GM12878 (cell line): ENCODE measurements at regions not wholly inside any gene's neighbourhood (a gene's known extent, or its start where the extent isn't known, plus 50 kb on each side); places are given as distances from the start of the nearest gene placed in this dataset.

Experiments used
- ATAC-seq: fragments of 200-7000 bp; cut with Tn5 transposase; 3 replicates; pipeline ENCODE4 v1.9.1; 2020; ENCODE audit warnings: mild to moderate bottlenecking, moderate library complexity
- BruUV-seq: library from RNA; stranded (reverse); fragments of 400-500 nt; replicated peaks from 2 replicates; lab custom pipeline; 2021; lab: Mats Ljungman, UMichigan
- CTCF ChIA-PET: fragments of 300-600 bp; sonication (Branson Sonifier 250); formaldehyde crosslinking; extraction: SDS; loops from one replicate; lab custom pipeline; 2021; ENCODE audit warnings: inconsistent platforms; lab: Yijun Ruan, JAX
- POLR2A ChIA-PET: fragments of 350-600 bp; formaldehyde crosslinking; extraction: SDS; loops from one replicate; lab custom pipeline; 2021; ENCODE audit warnings: inconsistent platforms; lab: Charles Lee
- RAD21 ChIA-PET: fragments of 300-600 bp; sonication (Branson Sonifier 250); formaldehyde crosslinking; loops from one replicate; lab custom pipeline; 2023; ENCODE audit warnings: antibody characterized with exemption; ENCODE audit not compliant: unreplicated experiment; lab: Charles Lee
- SMC1A ChIA-PET: fragments of 300-600 bp; sonication (Branson Sonifier 250); formaldehyde crosslinking; loops from one replicate; lab custom pipeline; 2023; ENCODE audit not compliant: unreplicated experiment, uncharacterized antibody; lab: Charles Lee
- DNase-seq: peaks from one replicate; pipeline ENCODE4 v3.0.0-alpha.2; 2011; ENCODE audit warnings: low read depth, low spot score
- FAIRE-seq: peaks from 3 replicates; lab custom pipeline; 2011; peaks lifted over from hg19 to GRCh38; lab: Jason Lieb, UNC
- H2AFZ ChIP-seq: 2 replicates; pipeline ENCODE4 v1.6.0; 2011; ENCODE audit warnings: low read depth, low read length, control low read depth; ENCODE audit not compliant: control insufficient read depth
- H3K27ac ChIP-seq: 2 replicates; pipeline ENCODE4 v1.5.1; 2011; ENCODE audit warnings: control low read depth; ENCODE audit not compliant: control insufficient read depth, insufficient read depth
- H3K27me3 ChIP-seq, 2 experiments: replicated peaks in 1 of 2; 2 replicates each; pipeline versions ENCODE4 v1.6.0 to v1.6.1; 2011; ENCODE audit warnings: low read length in 1 of 2; ENCODE audit not compliant: control insufficient read depth in 2 of 2, insufficient read depth in 2 of 2
- H3K36me3 ChIP-seq, 2 experiments: 2 replicates each; pipeline ENCODE4 v1.5.1; 2011; ENCODE audit warnings: low read length in 1 of 2; ENCODE audit not compliant: control insufficient read depth in 2 of 2, insufficient read depth in 2 of 2
- H3K4me1 ChIP-seq: 2 replicates; pipeline ENCODE4 v1.6.1; 2011; ENCODE audit warnings: mild to moderate bottlenecking, low read length, moderate library complexity, mixed read lengths; ENCODE audit not compliant: control insufficient read depth, insufficient read depth
- H3K4me2 ChIP-seq: 2 replicates; pipeline ENCODE4 v1.6.0; 2011; ENCODE audit warnings: control low read depth; ENCODE audit not compliant: control insufficient read depth, insufficient read depth
- H3K4me3 ChIP-seq: fragments of 200-600 bp; sonication (generic); 2 replicates; pipeline ENCODE4 v1.5.1; 2016
- H3K79me2 ChIP-seq: 2 replicates; pipeline ENCODE4 v1.6.0; 2011; ENCODE audit warnings: low read length; ENCODE audit not compliant: control insufficient read depth, insufficient read depth
- H3K9ac ChIP-seq: 2 replicates; pipeline ENCODE4 v1.8.0; 2011; ENCODE audit warnings: low read length, control low read depth, mixed read lengths; ENCODE audit not compliant: control insufficient read depth, insufficient read depth
- H3K9me3 ChIP-seq: replicated peaks from 3 replicates; pipeline ENCODE4 v1.5.1; 2011; ENCODE audit warnings: mild to moderate bottlenecking, low read length; ENCODE audit not compliant: control insufficient read depth, insufficient read depth
- H4K20me1 ChIP-seq: 2 replicates; pipeline ENCODE4 v1.6.0; 2011; ENCODE audit not compliant: control insufficient read depth, insufficient read depth
- BACH1 ChIP-seq: fragments of 450-650 bp; IDR thresholded peaks from 2 replicates; pipeline ENCODE4 v1.6.1; 2017; ENCODE audit warnings: mild to moderate bottlenecking, borderline replicate concordance
- CHD1 ChIP-seq: IDR thresholded peaks from 2 replicates; pipeline ENCODE4 v1.6.1; 2012; ENCODE audit warnings: low read depth, low read length, improper control_type of control experiment
- EED ChIP-seq: sonication (generic); IDR thresholded peaks from 2 replicates; pipeline ENCODE4 v1.6.1; 2016; ENCODE audit warnings: antibody characterized with exemption, low read depth
- EP300 ChIP-seq, 2 experiments: fragments of 150-350 bp in 1 of 2; IDR thresholded peaks; 2 replicates each; pipeline ENCODE4 v1.6.1; 2011 to 2012; ENCODE audit warnings: low read depth in 2 of 2, low read length in 2 of 2, borderline replicate concordance in 1 of 2, improper control_type of control experiment in 1 of 2, inconsistent platforms in 1 of 2; ENCODE audit not compliant: control insufficient read depth in 1 of 2
- GABPA ChIP-seq: IDR thresholded peaks from 2 replicates; pipeline ENCODE4 v1.6.1; 2014; ENCODE audit warnings: antibody characterized with exemption, low read depth, mild to moderate bottlenecking, inconsistent platforms
- IKZF2 ChIP-seq, 2 experiments: fragments of 450-650 bp; IDR thresholded peaks; 2 replicates each; pipeline ENCODE4 v1.6.1; 2017; ENCODE audit warnings: mild to moderate bottlenecking in 2 of 2, moderate library complexity in 2 of 2
- JUND ChIP-seq: IDR thresholded peaks from 2 replicates; pipeline ENCODE4 v1.6.1; 2012; ENCODE audit warnings: low read depth, mild to moderate bottlenecking, low read length, improper control_type of control experiment, moderate library complexity
- KAT2A ChIP-seq: conservative IDR thresholded peaks from 2 replicates; pipeline ENCODE4 v1.6.1; 2011; ENCODE audit warnings: low read depth, low read length; ENCODE audit not compliant: control insufficient read depth
- MEF2B ChIP-seq: fragments of 450-650 bp; IDR thresholded peaks from 2 replicates; pipeline ENCODE4 v1.6.1; 2018; ENCODE audit warnings: mild to moderate bottlenecking, moderate library complexity; ENCODE audit not compliant: partially characterized antibody, poor library complexity, severe bottlenecking
- SMC3 ChIP-seq: IDR thresholded peaks from 2 replicates; pipeline ENCODE4 v1.6.1; 2011; ENCODE audit warnings: low read length, improper control_type of control experiment, borderline replicate concordance
- ZZZ3 ChIP-seq: IDR thresholded peaks from 2 replicates; pipeline ENCODE4 v1.6.1; 2011; ENCODE audit warnings: low read depth; ENCODE audit not compliant: control insufficient read depth, insufficient read length
- WGBS: methylation state at CpG from one replicate; pipeline ENCODE4 v1.1.6; 2016; ENCODE audit warnings: low lambda C conversion rate; ENCODE audit not compliant: insufficient replicate concordance, insufficient coverage; ENCODE audit errors: missing lambda C conversion rate; 5-methylcytosine and 5-hydroxymethylcytosine counted together
- in situ Hi-C: fragments of 300-500 bp; cut with MboI; formaldehyde crosslinking; loops from 9 replicates; pipeline ENCODE4 v1.14.3; 2018; ENCODE audit warnings: mixed read lengths
- intact Hi-C: fragments of 100-400 bp; cut with micrococcal nuclease; formaldehyde crosslinking; loops from one replicate; pipeline ENCODE4 v1.14.2; 2022; ENCODE audit not compliant: unreplicated experiment
- TF ChIP-seq, protein P1 (sequence below): IDR thresholded peaks from 2 replicates; pipeline ENCODE4 v1.6.1; 2011; ENCODE audit warnings: borderline replicate concordance, low read depth, mild to moderate bottlenecking, moderate library complexity, low read length; ENCODE audit not compliant: insufficient read depth, poor library complexity, severe bottlenecking
- TF ChIP-seq, protein P2 (sequence below): fragments of 450-650 bp; IDR thresholded peaks from 2 replicates; pipeline ENCODE4 v1.6.1; 2014; ENCODE audit warnings: mild to moderate bottlenecking
- TF ChIP-seq, protein P3 (sequence below): IDR thresholded peaks from 2 replicates; pipeline ENCODE4 v1.6.1; 2012; ENCODE audit warnings: low read depth, low read length, improper control_type of control experiment

DNA sequence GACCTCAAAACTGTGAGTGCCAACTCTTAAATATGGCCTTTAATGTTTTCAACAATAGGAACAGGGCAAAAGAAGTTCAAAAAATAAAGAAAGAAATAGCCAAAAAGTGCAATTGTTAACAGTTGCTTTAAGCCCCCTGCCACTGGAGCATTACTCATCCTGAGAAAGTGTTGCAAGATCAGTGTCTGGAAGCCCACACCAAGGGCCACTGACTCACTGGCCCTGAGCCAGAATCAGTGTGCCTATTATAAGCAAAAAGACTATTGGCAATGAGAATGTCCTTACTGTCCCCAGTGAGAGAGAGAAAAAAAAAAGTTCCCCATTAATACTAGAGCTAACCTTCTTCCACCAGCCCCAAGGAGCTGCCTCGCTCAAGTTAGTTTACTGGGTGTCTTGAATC lies 480.1 kb upstream of the ZNF385D start:
- no peak for TF ChIP-seq CHD1
- no peak for TF ChIP-seq KAT2A
- TF ChIP-seq, protein P1, sequence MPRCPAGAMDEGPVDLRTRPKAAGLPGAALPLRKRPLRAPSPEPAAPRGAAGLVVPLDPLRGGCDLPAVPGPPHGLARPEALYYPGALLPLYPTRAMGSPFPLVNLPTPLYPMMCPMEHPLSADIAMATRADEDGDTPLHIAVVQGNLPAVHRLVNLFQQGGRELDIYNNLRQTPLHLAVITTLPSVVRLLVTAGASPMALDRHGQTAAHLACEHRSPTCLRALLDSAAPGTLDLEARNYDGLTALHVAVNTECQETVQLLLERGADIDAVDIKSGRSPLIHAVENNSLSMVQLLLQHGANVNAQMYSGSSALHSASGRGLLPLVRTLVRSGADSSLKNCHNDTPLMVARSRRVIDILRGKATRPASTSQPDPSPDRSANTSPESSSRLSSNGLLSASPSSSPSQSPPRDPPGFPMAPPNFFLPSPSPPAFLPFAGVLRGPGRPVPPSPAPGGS: peak; percentile 19
- TF ChIP-seq GABPA: no peak
- TF ChIP-seq ZZZ3: no peak
- no peak for DNase-seq
- FAIRE-seq: no peak
- no peak overlapping the region for H3K4me2 ChIP-seq
- H3K27ac ChIP-seq: no peak overlapping the region
- H3K36me3 ChIP-seq: no peaks in the 10 kb centered on the region
- ChIA-PET CTCF (no interaction called here), RAD21 (no interaction called here), POLR2A (no interaction called here), SMC1A (interaction anchor here (0.6 kb wide), 1 partner anchor 15 kb away, joined by 3 read pairs; no protein-coding TSS in a partner anchor)
- no peaks in the 10 kb centered on the region for H3K27me3 ChIP-seq
- no peaks in the 10 kb centered on the region for H3K9me3 ChIP-seq
- no peak for ATAC-seq
- BruUV-seq: no TSS peak
- no peak overlapping the region for H3K9ac ChIP-seq
- H3K79me2 ChIP-seq: no peaks in the 10 kb centered on the region
- in situ Hi-C loops: no loop called here
- H3K4me3 ChIP-seq: no peak overlapping the region
- H4K20me1 ChIP-seq: no peaks in the 10 kb centered on the region
- H2AFZ ChIP-seq: no peak overlapping the region
- intact Hi-C loops: no loop called here
- H3K4me1 ChIP-seq: no peaks in the 10 kb centered on the region
- WGBS: 39% methylated on average over 1 of the region's 1 CpG

DNA sequence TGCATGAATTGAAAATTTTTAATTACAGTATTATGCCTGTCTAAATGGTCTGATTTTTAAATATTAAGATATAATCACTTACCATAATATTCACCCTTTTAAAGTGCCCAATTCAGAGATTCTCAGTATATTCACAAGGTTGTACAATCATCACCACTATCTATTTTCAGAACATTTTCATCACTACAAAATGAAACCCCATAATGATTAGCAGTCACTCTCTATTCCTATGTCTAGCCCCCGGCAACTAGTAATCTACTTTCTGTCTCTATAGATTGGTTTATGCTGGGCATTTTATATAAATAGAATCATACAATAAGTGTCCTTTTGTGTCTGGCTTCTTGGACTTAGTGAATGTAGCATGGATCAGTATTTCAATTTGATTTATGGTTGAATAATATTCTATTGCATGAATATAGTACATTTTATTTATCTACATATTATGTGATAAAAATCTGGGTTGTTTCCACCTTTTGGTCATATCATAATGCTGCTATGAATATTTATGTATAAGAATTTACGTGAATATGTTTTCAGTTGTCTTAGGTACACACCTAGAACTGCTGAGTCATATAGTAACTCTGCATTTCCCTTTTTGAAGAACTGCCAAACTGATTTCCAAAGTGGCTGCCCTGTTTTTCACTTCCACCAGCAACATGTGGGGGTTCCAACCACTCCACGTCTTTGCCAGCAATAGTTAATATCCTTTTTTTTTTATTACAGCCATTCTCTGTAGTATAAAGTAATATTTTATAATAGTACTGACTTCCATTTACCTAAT lies 485.7 kb upstream of the ZNF385D start:
- DNase-seq (no peak), ATAC-seq (peak; percentile 81), FAIRE-seq (no peak)
- in situ Hi-C loops (no loop called here), intact Hi-C loops (no loop called here)
- SMC1A ChIA-PET: no interaction called here
- Histone ChIP-seq H3K4me3 (no peak overlapping the region), H4K20me1 (no peaks in the 10 kb centered on the region), H3K4me2 (no peak overlapping the region), H2AFZ (no peak overlapping the region), H3K9ac (no peak overlapping the region), H3K36me3 (no peaks in the 10 kb centered on the region), H3K9me3 (no peaks in the 10 kb centered on the region), H3K27me3 (no peaks in the 10 kb centered on the region), H3K79me2 (no peaks in the 10 kb centered on the region), H3K27ac (no peak overlapping the region), H3K4me1 (no peaks in the 10 kb centered on the region)
- WGBS: 0% methylated on average over 3 of the region's 3 CpGs
- CTCF ChIA-PET: no interaction called here
- BruUV-seq: no TSS peak
- POLR2A ChIA-PET: no interaction called here
- RAD21 ChIA-PET: no interaction called here
- peak; percentile 92 for TF ChIP-seq BACH1
- peak; percentile 47 to 56; a peak in 3 of 4 replicates for TF ChIP-seq IKZF2 (IDR thresholded peaks at IDR 0.05)
- TF ChIP-seq JUND: 0 out of 2 replicates have a peak, but pooled peaks have one; percentile 39
- no peak for TF ChIP-seq EED
- TF ChIP-seq EP300 (IDR thresholded peaks at IDR 0.05; ENCODE audit: borderline replicate concordance in 1 of 2, control insufficient read depth in 1 of 2, low read depth in 2 of 2, low read length in 2 of 2): 0 out of 4 replicates have a peak, but pooled peaks of 1 of the 2 experiments have one; percentile 39
- TF ChIP-seq, protein P2, sequence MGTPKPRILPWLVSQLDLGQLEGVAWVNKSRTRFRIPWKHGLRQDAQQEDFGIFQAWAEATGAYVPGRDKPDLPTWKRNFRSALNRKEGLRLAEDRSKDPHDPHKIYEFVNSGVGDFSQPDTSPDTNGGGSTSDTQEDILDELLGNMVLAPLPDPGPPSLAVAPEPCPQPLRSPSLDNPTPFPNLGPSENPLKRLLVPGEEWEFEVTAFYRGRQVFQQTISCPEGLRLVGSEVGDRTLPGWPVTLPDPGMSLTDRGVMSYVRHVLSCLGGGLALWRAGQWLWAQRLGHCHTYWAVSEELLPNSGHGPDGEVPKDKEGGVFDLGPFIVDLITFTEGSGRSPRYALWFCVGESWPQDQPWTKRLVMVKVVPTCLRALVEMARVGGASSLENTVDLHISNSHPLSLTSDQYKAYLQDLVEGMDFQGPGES: no peak
- TF ChIP-seq, protein P3, sequence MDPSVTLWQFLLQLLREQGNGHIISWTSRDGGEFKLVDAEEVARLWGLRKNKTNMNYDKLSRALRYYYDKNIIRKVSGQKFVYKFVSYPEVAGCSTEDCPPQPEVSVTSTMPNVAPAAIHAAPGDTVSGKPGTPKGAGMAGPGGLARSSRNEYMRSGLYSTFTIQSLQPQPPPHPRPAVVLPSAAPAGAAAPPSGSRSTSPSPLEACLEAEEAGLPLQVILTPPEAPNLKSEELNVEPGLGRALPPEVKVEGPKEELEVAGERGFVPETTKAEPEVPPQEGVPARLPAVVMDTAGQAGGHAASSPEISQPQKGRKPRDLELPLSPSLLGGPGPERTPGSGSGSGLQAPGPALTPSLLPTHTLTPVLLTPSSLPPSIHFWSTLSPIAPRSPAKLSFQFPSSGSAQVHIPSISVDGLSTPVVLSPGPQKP: no peak
- TF ChIP-seq SMC3: no peak
- TF ChIP-seq MEF2B: no peak
